ENCODE measurements at regions not wholly inside any gene's neighbourhood (a gene's known extent, or its start where the extent isn't known, plus 50 kb on each side); places are given as distances from the start of the nearest gene placed in this dataset.

- TF ChIP-seq POLR2AphosphoS5 (IDR thresholded peaks at IDR 0.05) (no peak), EP300 (IDR thresholded peaks at IDR 0.05) (no peak), POLR2A (IDR thresholded peaks at IDR 0.05) (no peak)
- TF ChIP-seq, protein P1, sequence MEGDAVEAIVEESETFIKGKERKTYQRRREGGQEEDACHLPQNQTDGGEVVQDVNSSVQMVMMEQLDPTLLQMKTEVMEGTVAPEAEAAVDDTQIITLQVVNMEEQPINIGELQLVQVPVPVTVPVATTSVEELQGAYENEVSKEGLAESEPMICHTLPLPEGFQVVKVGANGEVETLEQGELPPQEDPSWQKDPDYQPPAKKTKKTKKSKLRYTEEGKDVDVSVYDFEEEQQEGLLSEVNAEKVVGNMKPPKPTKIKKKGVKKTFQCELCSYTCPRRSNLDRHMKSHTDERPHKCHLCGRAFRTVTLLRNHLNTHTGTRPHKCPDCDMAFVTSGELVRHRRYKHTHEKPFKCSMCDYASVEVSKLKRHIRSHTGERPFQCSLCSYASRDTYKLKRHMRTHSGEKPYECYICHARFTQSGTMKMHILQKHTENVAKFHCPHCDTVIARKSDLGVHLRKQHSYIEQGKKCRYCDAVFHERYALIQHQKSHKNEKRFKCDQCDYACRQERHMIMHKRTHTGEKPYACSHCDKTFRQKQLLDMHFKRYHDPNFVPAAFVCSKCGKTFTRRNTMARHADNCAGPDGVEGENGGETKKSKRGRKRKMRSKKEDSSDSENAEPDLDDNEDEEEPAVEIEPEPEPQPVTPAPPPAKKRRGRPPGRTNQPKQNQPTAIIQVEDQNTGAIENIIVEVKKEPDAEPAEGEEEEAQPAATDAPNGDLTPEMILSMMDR (IDR thresholded peaks at IDR 0.05), result no peak
- H3K4me1 ChIP-seq, result no peaks in the 10 kb centered on the region
- no peaks in the 10 kb centered on the region for H3K9me3 ChIP-seq
- WGBS, result 91% methylated on average over 2 of the region's 2 CpGs
- no peaks in the 10 kb centered on the region for H3K36me3 ChIP-seq
- H3K27me3 ChIP-seq, result no peaks in the 10 kb centered on the region
- DNase-seq (ENCODE audit: low spot score in 2 of 2), result no peak
- H3K27ac ChIP-seq, result no peak overlapping the region
- no peak overlapping the region for H3K4me3 ChIP-seq
Measured at GRCh38 chr4:57832083-57832482, 721.9 kb upstream of the IGFBP7 start.

DNA sequence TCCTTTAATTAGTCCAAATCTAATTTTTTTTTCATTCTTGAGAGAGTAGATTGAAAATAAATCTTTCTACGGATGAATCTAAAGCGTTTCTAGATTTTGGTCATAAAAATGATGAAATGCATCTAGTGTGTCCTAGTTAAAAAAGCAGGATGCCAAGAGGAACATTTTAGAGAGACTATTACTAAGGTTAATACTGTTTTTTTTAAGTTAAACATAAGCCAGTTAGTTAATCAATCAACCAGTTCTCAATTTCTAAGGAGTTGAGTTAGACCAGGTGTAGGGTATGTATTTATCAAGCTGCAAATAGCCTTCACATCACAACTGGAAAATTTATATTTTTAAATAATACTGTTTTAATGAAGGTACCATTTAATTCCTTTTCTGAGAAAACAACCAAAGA lies 679.5 kb upstream of the IGFBP7 start:
- Histone ChIP-seq H3K27ac (no peak overlapping the region), H3K4me1 (no peaks in the 10 kb centered on the region), H3K36me3 (no peaks in the 10 kb centered on the region), H3K9me3 (no peaks in the 10 kb centered on the region), H3K27me3 (no peaks in the 10 kb centered on the region), H3K4me3 (no peak overlapping the region)
- TF ChIP-seq POLR2A (IDR thresholded peaks at IDR 0.05), result no peak
- no peak for TF ChIP-seq POLR2AphosphoS5 (IDR thresholded peaks at IDR 0.05)
- TF ChIP-seq EP300 (IDR thresholded peaks at IDR 0.05), result no peak
- TF ChIP-seq, protein P1 (IDR thresholded peaks at IDR 0.05), result no peak
- no peak for DNase-seq (ENCODE audit: low spot score in 2 of 2)
- 33% methylated on average over 2 of the region's 2 CpGs for WGBS

GRCh38 chr4:57777876-57778275 lies 667.7 kb upstream of the IGFBP7 start:
- Histone ChIP-seq H3K27me3 (no peaks in the 10 kb centered on the region), H3K4me3 (no peak overlapping the region), H3K4me1 (no peaks in the 10 kb centered on the region), H3K9me3 (no peaks in the 10 kb centered on the region), H3K27ac (no peak overlapping the region), H3K36me3 (no peaks in the 10 kb centered on the region)
- no peak for DNase-seq (ENCODE audit: low spot score in 2 of 2)
- WGBS, result 31% methylated on average over 2 of the region's 2 CpGs
- TF ChIP-seq POLR2AphosphoS5 (IDR thresholded peaks at IDR 0.05) (no peak), POLR2A (IDR thresholded peaks at IDR 0.05) (no peak), EP300 (IDR thresholded peaks at IDR 0.05) (no peak)
- TF ChIP-seq, protein P1 (IDR thresholded peaks at IDR 0.05), result no peak

DNA sequence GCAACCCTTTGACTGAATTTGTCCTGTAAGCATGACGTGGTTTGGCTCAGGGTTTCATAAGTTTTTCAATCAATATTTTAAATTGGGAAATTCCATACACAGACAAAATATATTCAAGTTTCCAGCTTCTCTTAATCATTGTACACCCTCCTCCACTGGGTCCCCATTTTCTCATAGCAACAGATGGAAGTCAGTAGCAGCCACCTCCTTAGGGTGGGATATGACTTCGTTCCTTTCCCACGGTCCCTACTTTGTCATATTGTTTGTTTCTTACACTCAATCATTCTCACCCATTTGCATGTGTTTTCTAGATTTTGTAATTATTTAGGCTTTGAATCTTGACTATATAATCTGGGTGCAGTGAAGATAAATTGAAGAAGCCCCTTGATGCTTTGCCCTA lies 664.5 kb upstream of the IGFBP7 start:
- TF ChIP-seq EP300 (IDR thresholded peaks at IDR 0.05), result no peak
- TF ChIP-seq POLR2A (IDR thresholded peaks at IDR 0.05), result no peak
- TF ChIP-seq, protein P1 (IDR thresholded peaks at IDR 0.05), result no peak
- no peak for TF ChIP-seq POLR2AphosphoS5 (IDR thresholded peaks at IDR 0.05)
- no peaks in the 10 kb centered on the region for H3K36me3 ChIP-seq
- no peak for DNase-seq (ENCODE audit: low spot score in 2 of 2)
- no peaks in the 10 kb centered on the region for H3K4me1 ChIP-seq
- no peak overlapping the region for H3K27ac ChIP-seq
- no peaks in the 10 kb centered on the region for H3K27me3 ChIP-seq
- H3K9me3 ChIP-seq, result no peaks in the 10 kb centered on the region
- H3K4me3 ChIP-seq, result no peak overlapping the region
- WGBS, result 92% methylated on average over 3 of the region's 3 CpGs

DNA sequence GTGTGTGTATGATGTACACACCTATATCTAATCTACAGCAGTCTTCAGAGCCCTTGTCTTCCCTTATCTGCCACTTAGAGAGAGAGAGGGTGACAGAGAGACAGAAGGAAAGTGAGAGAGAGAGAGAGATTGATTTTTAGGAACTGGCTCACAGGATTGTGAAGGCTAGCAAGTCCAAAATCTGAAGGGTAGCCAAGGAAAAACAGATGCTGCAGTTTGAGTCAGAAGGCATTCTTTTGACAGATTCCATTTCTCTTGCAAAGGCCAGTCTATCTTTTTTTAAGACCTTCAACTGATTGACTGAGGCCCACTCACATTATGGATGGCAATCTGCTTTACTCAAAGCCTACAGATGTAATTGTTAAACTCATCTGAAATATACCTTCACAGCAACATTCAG lies 664.0 kb upstream of the IGFBP7 start:
- no peak overlapping the region for H3K4me3 ChIP-seq
- no peaks in the 10 kb centered on the region for H3K9me3 ChIP-seq
- H3K27me3 ChIP-seq, result no peaks in the 10 kb centered on the region
- DNase-seq (ENCODE audit: low spot score in 2 of 2), result no peak
- TF ChIP-seq, protein P1 (IDR thresholded peaks at IDR 0.05), result no peak
- no peak for TF ChIP-seq POLR2AphosphoS5 (IDR thresholded peaks at IDR 0.05)
- no peak for TF ChIP-seq POLR2A (IDR thresholded peaks at IDR 0.05)
- TF ChIP-seq EP300 (IDR thresholded peaks at IDR 0.05), result no peak
- no peaks in the 10 kb centered on the region for H3K36me3 ChIP-seq
- no peaks in the 10 kb centered on the region for H3K4me1 ChIP-seq
- no peak overlapping the region for H3K27ac ChIP-seq

Measured in suprapubic skin (tissue), 4 donors.